ENCODE measurements at regions not wholly inside any gene's neighbourhood (a gene's known extent, or its start where the extent isn't known, plus 50 kb on each side); places are given as distances from the start of the nearest gene placed in this dataset.
A peak's percentile ranks its signal among the peaks of the same experiment; 100 is the strongest.

DNA sequence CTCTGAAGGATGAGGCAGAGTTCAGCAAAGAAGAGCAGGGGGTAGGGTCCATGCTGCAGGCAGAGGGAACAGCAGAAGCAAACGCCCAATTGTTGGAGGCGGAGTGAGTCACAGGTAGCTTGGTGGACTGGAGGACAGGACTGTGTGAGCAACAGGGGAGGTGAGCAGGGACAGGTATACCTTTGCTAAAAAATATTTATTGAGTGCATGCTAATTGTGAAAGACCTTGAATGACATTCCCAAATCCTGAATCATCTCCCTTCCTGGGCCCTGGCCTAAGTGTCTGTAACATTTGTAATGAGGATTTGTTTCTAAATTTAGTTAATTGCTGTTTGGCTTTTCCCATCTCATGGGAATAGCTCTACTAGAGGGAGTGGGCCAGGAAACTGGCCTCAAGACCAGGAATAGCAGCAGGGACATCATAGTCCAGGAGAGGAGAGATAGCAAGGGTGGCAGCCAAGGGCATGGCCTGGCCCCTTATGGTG, 123.7 kb downstream of the FOXD2 start:
- peak overlapping the region in 1 of 10 donors; percentile 18 for H3K27ac ChIP-seq
- TF ChIP-seq, protein P1, sequence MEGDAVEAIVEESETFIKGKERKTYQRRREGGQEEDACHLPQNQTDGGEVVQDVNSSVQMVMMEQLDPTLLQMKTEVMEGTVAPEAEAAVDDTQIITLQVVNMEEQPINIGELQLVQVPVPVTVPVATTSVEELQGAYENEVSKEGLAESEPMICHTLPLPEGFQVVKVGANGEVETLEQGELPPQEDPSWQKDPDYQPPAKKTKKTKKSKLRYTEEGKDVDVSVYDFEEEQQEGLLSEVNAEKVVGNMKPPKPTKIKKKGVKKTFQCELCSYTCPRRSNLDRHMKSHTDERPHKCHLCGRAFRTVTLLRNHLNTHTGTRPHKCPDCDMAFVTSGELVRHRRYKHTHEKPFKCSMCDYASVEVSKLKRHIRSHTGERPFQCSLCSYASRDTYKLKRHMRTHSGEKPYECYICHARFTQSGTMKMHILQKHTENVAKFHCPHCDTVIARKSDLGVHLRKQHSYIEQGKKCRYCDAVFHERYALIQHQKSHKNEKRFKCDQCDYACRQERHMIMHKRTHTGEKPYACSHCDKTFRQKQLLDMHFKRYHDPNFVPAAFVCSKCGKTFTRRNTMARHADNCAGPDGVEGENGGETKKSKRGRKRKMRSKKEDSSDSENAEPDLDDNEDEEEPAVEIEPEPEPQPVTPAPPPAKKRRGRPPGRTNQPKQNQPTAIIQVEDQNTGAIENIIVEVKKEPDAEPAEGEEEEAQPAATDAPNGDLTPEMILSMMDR (IDR thresholded peaks at IDR 0.05), result no peak
- H3K9me3 ChIP-seq, result no peaks in the 10 kb centered on the region
- WGBS, 2 donors, result 76 to 80% methylated on average over 2 of the region's 2 CpGs
- peaks cover 0 to 27% (median 7%) of the 10 kb centered on the region in 9 donors for H3K4me1 ChIP-seq
- H3K36me3 ChIP-seq, result no peaks in the 10 kb centered on the region
- H3K4me3 ChIP-seq, result no peak overlapping the region
- ATAC-seq, result peak; percentile 46 to 88 (median 74)
- intact Hi-C loops (cut with DNase I), result no loop called here
- DNase-seq, result no peak
- H3K27me3 ChIP-seq, result peaks cover 0 to 16% (median 0%) of the 10 kb centered on the region in 7 donors

DNA sequence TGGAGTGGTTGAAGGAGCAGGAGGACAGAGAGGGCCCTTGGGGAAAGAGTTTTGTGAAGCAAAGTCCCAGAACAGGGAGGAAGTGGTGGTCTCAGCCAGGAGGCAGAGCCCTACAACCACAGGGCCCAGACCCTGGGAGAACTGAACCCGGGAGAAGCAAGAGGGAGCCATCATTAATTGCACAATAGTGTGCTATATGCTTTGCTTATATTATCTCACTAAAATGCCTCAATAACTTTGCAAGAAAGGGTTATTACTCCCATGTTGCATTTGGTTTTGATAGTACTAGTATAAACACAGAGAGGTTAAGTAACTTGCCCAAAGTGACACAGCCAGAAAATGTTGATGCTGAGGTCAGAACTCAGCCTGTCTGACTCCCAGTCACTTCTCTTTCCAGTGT, 124.3 kb downstream of the FOXD2 start:
- TF ChIP-seq, protein P1 (IDR thresholded peaks at IDR 0.05), result no peak
- peaks cover 0 to 22% (median 0%) of the 10 kb centered on the region in 7 donors for H3K27me3 ChIP-seq
- H3K9me3 ChIP-seq, result no peaks in the 10 kb centered on the region
- DNase-seq, result no peak
- 79 to 81% methylated on average over 1 of the region's 1 CpG for WGBS, 2 donors
- H3K4me3 ChIP-seq, result no peak overlapping the region
- no peak overlapping the region for H3K27ac ChIP-seq
- ATAC-seq, result no peak
- intact Hi-C loops (cut with DNase I), result no loop called here
- no peaks in the 10 kb centered on the region for H3K36me3 ChIP-seq
- peaks cover 0 to 27% (median 7%) of the 10 kb centered on the region in 9 donors for H3K4me1 ChIP-seq

DNA sequence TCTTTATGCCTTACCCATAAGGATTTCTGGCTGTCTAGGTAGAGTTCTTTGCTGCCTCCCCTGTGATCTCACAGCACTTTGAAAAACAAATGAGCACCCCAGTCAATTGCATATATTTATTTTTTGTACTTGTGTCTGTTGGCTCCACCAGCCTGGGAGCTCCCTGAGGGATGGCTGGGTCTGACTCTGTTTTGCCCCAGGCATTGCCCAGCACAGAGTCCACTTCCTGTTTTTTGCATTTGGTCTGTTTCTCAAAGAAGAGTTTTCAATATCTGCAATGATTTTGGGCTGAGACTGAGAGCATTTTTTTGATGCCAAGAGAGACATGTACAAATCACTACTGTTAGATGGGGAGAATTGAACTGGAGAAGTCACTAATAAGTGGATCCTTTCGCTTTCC, 125.0 kb downstream of the FOXD2 start:
- Histone ChIP-seq H3K27me3 (peaks cover 0 to 26% (median 0%) of the 10 kb centered on the region in 7 donors), H3K4me1 (peaks cover 0 to 27% (median 7%) of the 10 kb centered on the region in 9 donors), H3K4me3 (no peak overlapping the region), H3K36me3 (no peaks in the 10 kb centered on the region), H3K27ac (no peak overlapping the region), H3K9me3 (no peaks in the 10 kb centered on the region)
- ATAC-seq, result no peak
- WGBS, 2 donors, result 93 to 96% methylated on average over 1 of the region's 1 CpG
- TF ChIP-seq, protein P1 (IDR thresholded peaks at IDR 0.05), result no peak
- no peak for DNase-seq
- intact Hi-C loops (cut with DNase I), result no loop called here

DNA sequence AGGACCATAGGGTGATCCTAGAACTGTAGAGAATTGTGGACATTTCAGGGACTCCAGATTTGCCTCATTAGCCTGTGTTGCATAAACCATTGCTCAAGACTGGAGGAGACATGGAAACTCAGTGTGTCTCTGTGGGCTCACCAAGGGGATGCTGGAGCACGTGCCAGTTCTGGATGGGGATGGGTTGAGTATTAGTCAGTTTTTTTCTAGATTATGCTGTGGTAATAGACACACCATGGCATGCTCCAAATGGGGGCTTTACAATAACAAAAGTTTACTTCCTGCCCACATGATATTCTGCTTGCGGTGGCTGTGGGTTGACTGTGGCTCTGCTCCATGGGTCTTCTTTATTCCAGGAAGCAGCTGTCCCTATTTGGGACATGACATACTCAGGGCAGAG, 125.4 kb downstream of the FOXD2 start:
- WGBS, 2 donors, result 66 to 79% methylated on average over 2 of the region's 2 CpGs
- intact Hi-C loops (cut with DNase I), result no loop called here
- Histone ChIP-seq H3K4me3 (no peak overlapping the region), H3K9me3 (no peaks in the 10 kb centered on the region), H3K4me1 (peaks cover 0 to 27% (median 7%) of the 10 kb centered on the region in 9 donors), H3K36me3 (no peaks in the 10 kb centered on the region), H3K27ac (no peak overlapping the region), H3K27me3 (peaks cover 0 to 26% (median 0%) of the 10 kb centered on the region in 7 donors)
- ATAC-seq, result no peak
- TF ChIP-seq, protein P1 (IDR thresholded peaks at IDR 0.05), result no peak
- no peak for DNase-seq

Data from heart right ventricle (tissue), 16 donors.